Common myeloid progenitor, CD34-positive (primary cell): ENCODE measurements at regions not wholly inside any gene's neighbourhood (a gene's known extent, or its start where the extent isn't known, plus 50 kb on each side); places are given as distances from the start of the nearest gene placed in this dataset.

ENCODE experiments used
- CTCF ChIA-PET: fragments of 350-600 bp; sonication (Branson Sonifier 250); formaldehyde crosslinking; loops from one replicate; lab custom pipeline; 2021; ENCODE audit warnings: antibody characterized with exemption; lab: Charles Lee
- POLR2A ChIA-PET: fragments of 350-600 bp; sonication (Branson Sonifier 250); formaldehyde crosslinking; loops from one replicate; lab custom pipeline; 2021; ENCODE audit warnings: antibody characterized with exemption; lab: Charles Lee
- DNase-seq, 3 donors: peaks; one replicate each; pipeline versions ENCODE4 v3.0.0 to v3.0.0-alpha.2; 2013
- H3K27ac ChIP-seq, 2 experiments: 1 replicate in 1 of 2; 2 replicates in 1 of 2; pipeline ENCODE4 v1.7.0; 2013; ENCODE audit warnings: inconsistent platforms in 2 of 2, low read length in 2 of 2, mild to moderate bottlenecking in 2 of 2, low read depth in 1 of 2, moderate library complexity in 1 of 2; ENCODE audit not compliant: severe bottlenecking in 2 of 2, insufficient read depth in 1 of 2, poor library complexity in 1 of 2
- H3K27me3 ChIP-seq, 5 experiments: replicated peaks in 2 of 5; 1 replicate in 3 of 5; 2 replicates in 2 of 5; pipeline versions ENCODE4 v1.6.1 to v1.7.0; 2013; ENCODE audit warnings: low read length in 4 of 5, mild to moderate bottlenecking in 2 of 5, moderate library complexity in 2 of 5, inconsistent platforms in 1 of 5; ENCODE audit not compliant: insufficient read depth in 5 of 5, control insufficient read depth in 4 of 5
- H3K36me3 ChIP-seq, 4 experiments: 1 replicate in 2 of 4; 2 replicates in 2 of 4; pipeline versions ENCODE4 v1.6.1 to v1.7.0; 2013; ENCODE audit warnings: low read length in 3 of 4, control low read depth in 1 of 4, mild to moderate bottlenecking in 1 of 4; ENCODE audit not compliant: control insufficient read depth in 4 of 4, insufficient read depth in 4 of 4
- H3K4me1 ChIP-seq, 4 experiments: 1 replicate in 3 of 4; 2 replicates in 1 of 4; pipeline versions ENCODE4 v1.6.1 to v1.7.1; 2013; ENCODE audit warnings: low read length in 3 of 4, mild to moderate bottlenecking in 3 of 4, control low read depth in 1 of 4, inconsistent platforms in 1 of 4, moderate library complexity in 1 of 4; ENCODE audit not compliant: control insufficient read depth in 4 of 4, insufficient read depth in 4 of 4; ENCODE audit errors: control extremely low read depth in 1 of 4
- H3K4me3 ChIP-seq, 7 experiments: 1 replicate in 4 of 7; 2 replicates in 3 of 7; pipeline versions ENCODE4 v1.5.1 to v1.7.0; 2013; ENCODE audit warnings: mild to moderate bottlenecking in 7 of 7, low read length in 6 of 7, moderate library complexity in 6 of 7, inconsistent platforms in 2 of 7, low read depth in 2 of 7, control low read depth in 1 of 7; ENCODE audit not compliant: insufficient read depth in 4 of 7, control insufficient read depth in 1 of 7; ENCODE audit errors: extremely low read depth in 1 of 7
- H3K9me3 ChIP-seq, 5 experiments: 1 replicate in 4 of 5; 2 replicates in 1 of 5; pipeline versions ENCODE4 v1.6.1 to v1.7.1; 2013; ENCODE audit warnings: low read length in 4 of 5, mild to moderate bottlenecking in 2 of 5, inconsistent platforms in 1 of 5, low read depth in 1 of 5, moderate library complexity in 1 of 5; ENCODE audit not compliant: control insufficient read depth in 4 of 5, insufficient read depth in 2 of 5; ENCODE audit errors: control extremely low read depth in 1 of 5
- WGBS: methylation state at CpG from one replicate; pipeline ENCODE4 v1.1.5; 2013; ENCODE audit not compliant: insufficient coverage; 5-methylcytosine and 5-hydroxymethylcytosine counted together

DNA sequence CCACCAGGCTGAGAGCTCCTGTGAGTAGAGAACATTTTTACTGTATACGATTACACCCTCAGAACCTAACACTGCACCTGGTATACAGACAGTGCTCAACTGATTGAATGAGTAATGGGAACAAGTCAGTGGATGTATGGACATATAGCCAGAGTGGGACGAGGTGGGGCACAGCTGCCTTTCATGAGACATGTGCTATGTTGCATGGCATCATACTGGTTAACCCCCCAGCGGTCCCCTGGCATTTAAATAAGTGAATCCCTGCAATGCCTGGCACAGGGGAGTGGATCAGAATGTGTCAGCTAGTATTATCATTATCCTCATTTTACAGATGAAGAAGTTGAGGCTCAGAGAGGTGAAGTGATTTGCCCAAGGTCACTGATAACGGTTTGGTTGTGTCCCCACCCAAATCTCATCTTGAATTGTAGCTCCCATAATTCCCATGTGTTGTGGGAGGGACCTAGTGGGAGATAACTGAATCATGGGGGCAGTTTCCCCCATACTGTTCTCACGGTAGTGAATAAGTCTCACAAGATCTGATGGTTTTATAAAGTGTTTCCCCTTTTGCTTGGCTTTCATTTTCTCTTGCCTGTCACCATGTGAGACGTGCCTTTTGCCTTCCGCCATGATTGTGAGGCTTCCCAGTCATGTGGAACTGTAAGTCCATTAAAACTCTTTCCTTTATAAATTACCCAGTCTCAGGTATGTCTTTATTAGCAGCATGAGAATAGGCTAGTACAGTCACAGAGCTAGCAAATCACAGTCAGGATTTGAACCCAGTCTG, 56.0 kb upstream of the ATP2B2 start:
- Histone ChIP-seq H3K4me3 (no peak overlapping the region), H3K9me3 (peaks cover 0 to 9% (median 0%) of the 10 kb centered on the region in 5 experiments), H3K27me3 (peaks cover 0 to 23% (median 3%) of the 10 kb centered on the region in 5 experiments), H3K4me1 (peaks cover 0 to 3% (median 0%) of the 10 kb centered on the region in 4 experiments), H3K27ac (no peak overlapping the region), H3K36me3 (no peaks in the 10 kb centered on the region)
- ChIA-PET POLR2A (no interaction called here), CTCF (interaction anchor here (1.1 to 1.3 kb wide), 2 partner anchors 8 to 39 kb away, joined by 3 to 4 read pairs; no protein-coding TSS in a partner anchor)
- DNase-seq, result no peak
- 58% methylated on average over 4 of the region's 7 CpGs for WGBS

DNA sequence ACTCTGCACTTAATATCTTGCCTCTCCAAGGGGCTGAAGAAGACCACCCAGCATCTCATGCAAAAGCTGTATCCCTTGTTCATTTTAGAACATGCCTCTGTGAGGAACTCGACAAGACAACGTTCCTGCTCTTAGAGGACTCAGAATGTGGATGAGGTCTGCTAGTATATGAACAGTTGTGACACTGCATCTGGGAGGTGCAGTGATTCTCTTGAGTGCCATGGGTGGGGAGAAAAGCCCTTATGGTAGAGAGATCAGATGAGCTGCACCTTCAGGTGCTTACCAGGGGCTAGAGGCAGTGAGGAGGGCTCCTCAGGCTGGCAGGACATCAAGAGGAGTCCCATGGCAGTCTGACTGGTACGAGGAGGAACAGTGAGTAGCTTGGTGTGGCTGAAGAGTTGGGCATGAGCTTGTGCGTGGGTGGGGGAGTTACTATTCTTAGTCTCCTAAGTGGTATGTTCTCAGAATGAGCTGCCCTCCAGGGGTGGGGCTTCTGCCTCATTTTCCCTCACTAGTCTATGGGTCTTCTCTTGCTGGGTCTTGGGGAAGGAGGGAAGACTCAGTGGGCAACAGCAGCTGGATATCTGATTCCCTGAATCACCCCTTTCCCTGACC, 56.7 kb upstream of the ATP2B2 start:
- POLR2A ChIA-PET, result no interaction called here
- Histone ChIP-seq H3K27ac (no peak overlapping the region), H3K4me3 (no peak overlapping the region), H3K4me1 (peaks cover 0 to 3% (median 0%) of the 10 kb centered on the region in 4 experiments), H3K27me3 (peaks cover 0 to 23% (median 3%) of the 10 kb centered on the region in 5 experiments), H3K9me3 (peaks cover 0 to 9% (median 0%) of the 10 kb centered on the region in 5 experiments), H3K36me3 (no peaks in the 10 kb centered on the region)
- WGBS, result 100% methylated on average over 3 of the region's 4 CpGs
- CTCF ChIA-PET, result interaction anchor here (1.3 kb wide), 1 partner anchor 9 kb away, joined by 4 read pairs; no protein-coding TSS in a partner anchor
- DNase-seq, result no peak

DNA sequence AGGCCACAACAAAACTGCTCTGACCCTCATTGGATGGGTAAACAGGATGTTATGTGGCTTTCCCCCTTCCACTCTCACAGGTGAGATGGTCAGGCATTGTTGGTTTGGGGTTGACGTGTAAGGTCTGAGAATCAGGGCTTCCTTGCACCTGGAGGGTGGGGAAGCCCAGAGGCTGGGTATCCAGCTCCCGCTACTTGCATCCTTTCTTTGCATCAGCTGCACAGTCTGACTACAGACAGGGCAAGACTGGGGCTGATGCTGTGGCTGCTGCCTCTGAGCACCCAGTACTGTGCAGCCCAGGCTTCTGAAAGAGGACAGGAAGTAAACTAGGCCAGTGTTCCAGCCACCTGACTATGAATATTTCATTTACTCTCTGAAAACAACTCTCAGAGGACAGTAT, 58.0 kb upstream of the ATP2B2 start:
- no peak for DNase-seq
- 100% methylated on average over 1 of the region's 2 CpGs for WGBS
- H3K27me3 ChIP-seq, result peaks cover 0 to 23% (median 3%) of the 10 kb centered on the region in 5 experiments
- H3K36me3 ChIP-seq, result no peaks in the 10 kb centered on the region
- H3K4me1 ChIP-seq, result no peaks in the 10 kb centered on the region
- no peak overlapping the region for H3K27ac ChIP-seq
- H3K9me3 ChIP-seq, result peaks cover 0 to 9% (median 0%) of the 10 kb centered on the region in 5 experiments
- CTCF ChIA-PET, result no interaction called here
- no peak overlapping the region for H3K4me3 ChIP-seq
- POLR2A ChIA-PET, result no interaction called here

DNA sequence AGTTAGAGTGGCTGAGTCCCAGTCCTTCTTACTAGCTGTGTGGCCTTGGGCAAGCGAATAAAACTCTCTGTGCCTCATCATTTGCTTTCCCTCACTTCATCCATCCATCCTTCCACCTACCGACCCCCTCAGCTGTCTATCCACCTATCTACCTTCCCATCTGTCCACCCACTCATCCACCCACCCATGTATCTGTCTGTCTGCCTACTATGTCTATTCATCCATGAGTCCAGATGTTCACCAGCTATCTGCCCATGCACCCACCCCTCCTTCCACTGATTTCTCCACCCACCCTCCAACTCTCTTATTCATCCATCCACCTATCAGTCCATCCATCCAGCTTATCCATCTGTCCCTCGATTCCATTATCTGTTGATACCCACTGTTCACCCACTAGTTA, 60.4 kb upstream of the ATP2B2 start:
- no CpG with 5 or more reads among the region's 3 CpGs for WGBS
- peaks cover 0 to 9% (median 0%) of the 10 kb centered on the region in 5 experiments for H3K9me3 ChIP-seq
- H3K4me1 ChIP-seq, result no peaks in the 10 kb centered on the region
- no peaks in the 10 kb centered on the region for H3K36me3 ChIP-seq
- POLR2A ChIA-PET, result interaction anchor here (1.1 kb wide), 1 partner anchor 17 kb away, joined by 4 read pairs; no protein-coding TSS in a partner anchor
- H3K27me3 ChIP-seq, result peaks cover 0 to 16% (median 4%) of the 10 kb centered on the region in 5 experiments
- H3K4me3 ChIP-seq, result no peak overlapping the region
- DNase-seq, result no peak
- H3K27ac ChIP-seq, result no peak overlapping the region
- CTCF ChIA-PET, result interaction anchor here (0.8 to 1.0 kb wide), 2 partner anchors 11 to 19 kb away, joined by 3 read pairs; no protein-coding TSS in a partner anchor

GRCh38 chr3:10566451-10566850, 61.1 kb upstream of the ATP2B2 start:
- WGBS, result no CpG with 5 or more reads among the region's 3 CpGs
- no peaks in the 10 kb centered on the region for H3K36me3 ChIP-seq
- ChIA-PET POLR2A (interaction anchor here (1.1 kb wide), 1 partner anchor 18 kb away, joined by 4 read pairs; no protein-coding TSS in a partner anchor), CTCF (interaction anchor here (1.0 kb wide), 1 partner anchor 10 kb away, joined by 3 read pairs; no protein-coding TSS in a partner anchor)
- no peak overlapping the region for H3K27ac ChIP-seq
- peaks cover 0 to 9% (median 0%) of the 10 kb centered on the region in 5 experiments for H3K9me3 ChIP-seq
- no peak overlapping the region for H3K4me3 ChIP-seq
- H3K27me3 ChIP-seq, result peaks cover 0 to 15% (median 4%) of the 10 kb centered on the region in 5 experiments
- no peaks in the 10 kb centered on the region for H3K4me1 ChIP-seq
- no peak for DNase-seq

GRCh38 chr3:10568549-10568948, 63.2 kb upstream of the ATP2B2 start:
- H3K36me3 ChIP-seq, result no peaks in the 10 kb centered on the region
- DNase-seq, result no peak
- H3K27ac ChIP-seq, result no peak overlapping the region
- WGBS, result 41% methylated on average over 5 of the region's 5 CpGs
- POLR2A ChIA-PET, result no interaction called here
- peaks cover 0 to 15% (median 4%) of the 10 kb centered on the region in 5 experiments for H3K27me3 ChIP-seq
- CTCF ChIA-PET, result interaction anchor here (0.8 kb wide), 2 partner anchors 15 to 16 kb away, joined by 3 to 4 read pairs; no protein-coding TSS in a partner anchor
- no peak overlapping the region for H3K4me3 ChIP-seq
- H3K9me3 ChIP-seq, result peaks cover 0 to 9% (median 0%) of the 10 kb centered on the region in 5 experiments
- no peaks in the 10 kb centered on the region for H3K4me1 ChIP-seq
